SK-N-SH treated with all-trans-retinoic acid at 6 μM for 48 hours (cell line): ENCODE measurements at regions not wholly inside any gene's neighbourhood (a gene's known extent, or its start where the extent isn't known, plus 50 kb on each side); places are given as distances from the start of the nearest gene placed in this dataset.
A peak's percentile ranks its signal among the peaks of the same experiment; 100 is the strongest.

Experiments
- ATAC-seq: fragments of 200-7000 bp; cut with Tn5 transposase; 3 replicates; pipeline ENCODE4 v1.9.1; 2020; ENCODE audit warnings: mild to moderate bottlenecking, moderate library complexity
- ARNTL ChIP-seq: fragments of 450-650 bp; formaldehyde crosslinking; IDR thresholded peaks from 2 replicates; pipeline ENCODE4 v1.5.0; 2020; ENCODE audit warnings: low read depth, mild to moderate bottlenecking, moderate library complexity, borderline replicate concordance
- BACH2 ChIP-seq: fragments of 250-450 bp; sonication (Bioruptor Pico); IDR thresholded peaks from 2 replicates; pipeline ENCODE4 v1.9.0; 2021; ENCODE audit warnings: mild to moderate bottlenecking, borderline replicate concordance
- CSDC2 ChIP-seq: fragments of 250-450 bp; sonication (Bioruptor Pico); IDR thresholded peaks from 2 replicates; pipeline ENCODE4 v1.5.0; 2020; ENCODE audit warnings: mild to moderate bottlenecking, moderate library complexity
- ESRRG ChIP-seq: fragments of 250-450 bp; sonication (Bioruptor Pico); IDR thresholded peaks from 2 replicates; pipeline ENCODE4 v1.6.1; 2021; ENCODE audit warnings: mild to moderate bottlenecking
- GLIS3 ChIP-seq: fragments of 250-450 bp; sonication (Bioruptor Pico); IDR thresholded peaks from 2 replicates; pipeline ENCODE4 v1.5.0; 2020; ENCODE audit warnings: mild to moderate bottlenecking, moderate library complexity
- ISL1 ChIP-seq: fragments of 250-450 bp; sonication (Bioruptor Pico); IDR thresholded peaks from 2 replicates; pipeline ENCODE4 v2.1.2; 2022; ENCODE audit warnings: mild to moderate bottlenecking, moderate library complexity
- OSR1 ChIP-seq: fragments of 250-450 bp; sonication (Bioruptor Pico); IDR thresholded peaks from 2 replicates; pipeline ENCODE4 v1.8.0; 2022; ENCODE audit warnings: moderate library complexity, mild to moderate bottlenecking, inconsistent platforms
- PPARA ChIP-seq: fragments of 250-450 bp; sonication (Bioruptor Pico); IDR thresholded peaks from 2 replicates; pipeline ENCODE4 v1.5.0; 2020; ENCODE audit warnings: mild to moderate bottlenecking, borderline replicate concordance
- RARB ChIP-seq: fragments of 250-450 bp; sonication (Bioruptor Pico); IDR thresholded peaks from 2 replicates; pipeline ENCODE4 v1.8.0; 2021; ENCODE audit warnings: mild to moderate bottlenecking, moderate library complexity
- SNAI2 ChIP-seq: fragments of 250-450 bp; sonication (Bioruptor Pico); IDR thresholded peaks from 2 replicates; pipeline ENCODE4 v1.5.0; 2020; ENCODE audit warnings: mild to moderate bottlenecking, moderate library complexity
- TCF4 ChIP-seq: fragments of 250-450 bp; sonication (Bioruptor Pico); IDR thresholded peaks from 2 replicates; pipeline ENCODE4 v1.8.0; 2021; ENCODE audit warnings: mild to moderate bottlenecking, moderate library complexity, borderline replicate concordance
- TOX ChIP-seq: fragments of 250-450 bp; sonication (Bioruptor Pico); IDR thresholded peaks from 2 replicates; pipeline ENCODE4 v1.8.0; 2021; ENCODE audit warnings: mild to moderate bottlenecking, moderate library complexity, borderline replicate concordance
- ZC3H10 ChIP-seq: fragments of 250-450 bp; sonication (Bioruptor Pico); IDR thresholded peaks from 2 replicates; pipeline ENCODE4 v1.5.1; 2021; ENCODE audit warnings: mild to moderate bottlenecking, moderate library complexity
- ZFP3 ChIP-seq: fragments of 250-450 bp; sonication (Bioruptor Pico); IDR thresholded peaks from 2 replicates; pipeline ENCODE4 v1.5.0; 2020; ENCODE audit warnings: mild to moderate bottlenecking, moderate library complexity
- ZFP30 ChIP-seq: fragments of 450-650 bp; formaldehyde crosslinking; IDR thresholded peaks from 2 replicates; pipeline ENCODE4 v1.5.0; 2022; ENCODE audit warnings: mild to moderate bottlenecking, moderate library complexity
- ZNF565 ChIP-seq: fragments of 450-650 bp; formaldehyde crosslinking; conservative IDR thresholded peaks from 2 replicates; pipeline ENCODE4 v1.5.0; 2020; ENCODE audit warnings: low read depth, mild to moderate bottlenecking, moderate library complexity
- ZNF70 ChIP-seq: fragments of 450-650 bp; formaldehyde crosslinking; IDR thresholded peaks from 2 replicates; pipeline ENCODE4 v1.5.0; 2020; ENCODE audit warnings: mild to moderate bottlenecking, moderate library complexity
- ZNF8 ChIP-seq: fragments of 450-650 bp; formaldehyde crosslinking; IDR thresholded peaks from 2 replicates; pipeline ENCODE4 v1.5.0; 2020; ENCODE audit warnings: mild to moderate bottlenecking, moderate library complexity
- TF ChIP-seq, protein P1 (sequence below): fragments of 250-450 bp; sonication (Bioruptor Pico); IDR thresholded peaks from 2 replicates; pipeline ENCODE4 v1.5.1; 2021; ENCODE audit warnings: mild to moderate bottlenecking, moderate library complexity
- TF ChIP-seq, protein P2 (sequence below): fragments of 250-450 bp; sonication (Bioruptor Pico); IDR thresholded peaks from 2 replicates; pipeline ENCODE4 v1.5.1; 2020; ENCODE audit warnings: low read depth, mild to moderate bottlenecking, moderate library complexity
- TF ChIP-seq, protein P3 (sequence below): fragments of 250-450 bp; sonication (Bioruptor Pico); IDR thresholded peaks from 2 replicates; pipeline ENCODE4 v1.8.0; 2021; ENCODE audit warnings: low read depth, mild to moderate bottlenecking, moderate library complexity, borderline replicate concordance
- TF ChIP-seq, protein P4 (sequence below): fragments of 250-450 bp; sonication (Bioruptor Pico); IDR thresholded peaks from 2 replicates; pipeline ENCODE4 v1.5.0; 2020; ENCODE audit warnings: mild to moderate bottlenecking, moderate library complexity
- TF ChIP-seq, protein P5 (sequence below): fragments of 250-450 bp; sonication (Bioruptor Pico); IDR thresholded peaks from 2 replicates; pipeline ENCODE4 v1.8.0; 2020; ENCODE audit warnings: mild to moderate bottlenecking, moderate library complexity, borderline replicate concordance

DNA sequence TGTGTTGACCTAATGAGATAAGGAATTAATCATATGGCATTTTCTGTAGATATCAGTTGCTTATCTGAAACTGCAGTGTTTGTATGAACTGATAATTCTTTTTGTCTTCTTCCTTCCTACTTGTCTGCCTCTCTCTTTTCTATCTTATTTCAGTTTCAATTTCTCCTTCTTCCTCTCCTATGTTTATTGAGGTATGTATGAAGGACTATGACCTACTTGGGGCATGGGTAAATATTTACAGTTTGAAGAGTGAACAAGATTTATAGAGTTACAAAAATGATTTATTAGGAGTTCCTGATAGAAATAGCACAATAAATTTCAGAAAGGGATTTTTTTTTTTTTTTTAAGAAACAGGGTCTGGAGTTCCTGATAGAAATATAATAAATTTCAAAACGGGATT, 88.7 kb upstream of the MUCL1 start:
- no peak for ATAC-seq
- no peak for TF ChIP-seq PPARA (CRISPR knock-in tag)
- no peak for TF ChIP-seq GLIS3 (CRISPR knock-in tag)
- TF ChIP-seq SNAI2 (CRISPR knock-in tag): no peak
- no peak for TF ChIP-seq ZNF8 (CRISPR knock-in tag)
- no peak for TF ChIP-seq ZC3H10
- no peak for TF ChIP-seq ZFP30
- TF ChIP-seq ESRRG (CRISPR knock-in tag): no peak
- no peak for TF ChIP-seq ZNF70 (CRISPR knock-in tag)
- TF ChIP-seq, protein P1, sequence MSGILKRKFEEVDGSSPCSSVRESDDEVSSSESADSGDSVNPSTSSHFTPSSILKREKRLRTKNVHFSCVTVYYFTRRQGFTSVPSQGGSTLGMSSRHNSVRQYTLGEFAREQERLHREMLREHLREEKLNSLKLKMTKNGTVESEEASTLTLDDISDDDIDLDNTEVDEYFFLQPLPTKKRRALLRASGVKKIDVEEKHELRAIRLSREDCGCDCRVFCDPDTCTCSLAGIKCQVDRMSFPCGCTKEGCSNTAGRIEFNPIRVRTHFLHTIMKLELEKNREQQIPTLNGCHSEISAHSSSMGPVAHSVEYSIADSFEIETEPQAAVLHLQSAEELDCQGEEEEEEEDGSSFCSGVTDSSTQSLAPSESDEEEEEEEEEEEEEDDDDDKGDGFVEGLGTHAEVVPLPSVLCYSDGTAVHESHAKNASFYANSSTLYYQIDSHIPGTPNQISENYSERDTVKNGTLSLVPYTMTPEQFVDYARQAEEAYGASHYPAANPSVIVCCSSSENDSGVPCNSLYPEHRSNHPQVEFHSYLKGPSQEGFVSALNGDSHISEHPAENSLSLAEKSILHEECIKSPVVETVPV (CRISPR knock-in tag): no peak
- TF ChIP-seq ISL1 (CRISPR knock-in tag): no peak
- no peak for TF ChIP-seq TOX (CRISPR knock-in tag)
- no peak for TF ChIP-seq RARB

DNA sequence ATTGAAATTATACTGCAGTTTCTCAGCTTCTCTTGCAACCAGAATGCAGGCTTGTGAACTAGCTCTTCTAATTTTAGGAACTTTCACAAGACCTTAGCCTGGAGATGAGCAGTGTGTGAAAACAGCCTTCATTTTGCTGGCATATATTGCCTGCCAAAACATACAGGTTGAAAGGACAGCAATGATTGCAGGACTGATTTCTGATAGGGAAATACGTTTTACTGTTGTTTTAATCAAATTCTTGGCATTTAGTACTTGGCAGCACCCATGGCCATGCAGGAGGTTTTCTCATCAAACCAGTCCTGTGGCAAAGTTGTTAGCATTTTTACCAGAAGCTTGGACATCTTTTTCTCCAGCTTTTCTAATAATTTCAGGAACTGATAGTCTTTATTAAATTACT, 91.9 kb upstream of the MUCL1 start:
- TF ChIP-seq ISL1 (CRISPR knock-in tag) (no peak), ZNF565 (CRISPR knock-in tag) (no peak), GLIS3 (CRISPR knock-in tag) (no peak), TOX (CRISPR knock-in tag) (no peak), ARNTL (CRISPR knock-in tag) (no peak), ZFP30 (no peak), ZNF70 (CRISPR knock-in tag) (no peak), OSR1 (CRISPR knock-in tag) (no peak), TCF4 (no peak)
- TF ChIP-seq, protein P2, sequence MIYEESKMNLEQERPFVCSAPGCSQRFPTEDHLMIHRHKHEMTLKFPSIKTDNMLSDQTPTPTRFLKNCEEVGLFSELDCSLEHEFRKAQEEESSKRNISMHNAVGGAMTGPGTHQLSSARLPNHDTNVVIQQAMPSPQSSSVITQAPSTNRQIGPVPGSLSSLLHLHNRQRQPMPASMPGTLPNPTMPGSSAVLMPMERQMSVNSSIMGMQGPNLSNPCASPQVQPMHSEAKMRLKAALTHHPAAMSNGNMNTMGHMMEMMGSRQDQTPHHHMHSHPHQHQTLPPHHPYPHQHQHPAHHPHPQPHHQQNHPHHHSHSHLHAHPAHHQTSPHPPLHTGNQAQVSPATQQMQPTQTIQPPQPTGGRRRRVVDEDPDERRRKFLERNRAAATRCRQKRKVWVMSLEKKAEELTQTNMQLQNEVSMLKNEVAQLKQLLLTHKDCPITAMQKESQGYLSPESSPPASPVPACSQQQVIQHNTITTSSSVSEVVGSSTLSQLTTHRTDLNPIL (CRISPR knock-in tag): no peak
- no peak for ATAC-seq

DNA sequence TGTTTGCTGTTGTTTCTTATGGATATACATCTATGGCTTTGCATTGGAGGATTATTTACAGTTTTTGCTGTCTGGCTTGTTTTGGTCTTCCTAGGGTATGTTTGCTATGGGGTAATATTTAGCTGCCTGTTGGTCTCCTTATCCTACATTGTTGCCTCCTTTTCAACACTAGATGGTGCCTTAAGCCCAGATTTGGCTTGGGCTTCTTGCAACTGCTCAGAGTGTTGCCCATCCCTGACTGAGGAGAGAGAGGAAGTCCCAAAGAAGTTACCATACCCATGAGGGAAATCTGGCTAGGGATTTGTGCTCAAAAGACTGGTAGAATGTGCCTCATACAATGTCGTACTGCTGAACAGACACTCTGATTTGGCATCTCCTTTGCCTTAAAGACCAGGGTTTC, 94.6 kb upstream of the MUCL1 start:
- no peak for TF ChIP-seq RARB
- peak; percentile 62; the same call in 1 of the 3 replicates for ATAC-seq

DNA sequence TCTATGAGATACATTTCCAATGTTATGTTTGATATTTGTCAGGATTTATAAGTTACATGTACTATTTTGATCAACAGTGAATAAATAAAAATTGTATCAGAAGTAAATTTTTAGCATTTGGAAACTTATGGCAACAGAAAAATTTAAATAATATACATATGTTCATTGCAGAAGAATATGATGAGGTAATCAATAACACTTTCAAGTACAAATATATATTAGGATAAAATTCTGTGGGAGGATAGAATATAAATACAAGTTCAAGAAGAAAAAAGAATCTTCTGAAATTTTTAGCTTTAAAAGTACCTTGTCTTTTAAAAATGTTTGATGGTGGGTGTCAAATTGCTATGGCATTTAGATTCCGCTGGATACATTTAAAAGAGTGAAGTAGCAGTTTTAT, 102.8 kb upstream of the MUCL1 start:
- TF ChIP-seq BACH2 (no peak), ZC3H10 (no peak), ESRRG (CRISPR knock-in tag) (no peak), ZFP30 (no peak), ARNTL (CRISPR knock-in tag) (no peak), ZNF8 (CRISPR knock-in tag) (no peak), PPARA (CRISPR knock-in tag) (no peak), ZNF565 (CRISPR knock-in tag) (no peak), TCF4 (no peak), CSDC2 (CRISPR knock-in tag) (no peak), RARB (no peak), ZFP3 (no peak), OSR1 (CRISPR knock-in tag) (no peak)
- TF ChIP-seq, protein P2 (CRISPR knock-in tag): no peak
- TF ChIP-seq, protein P3, sequence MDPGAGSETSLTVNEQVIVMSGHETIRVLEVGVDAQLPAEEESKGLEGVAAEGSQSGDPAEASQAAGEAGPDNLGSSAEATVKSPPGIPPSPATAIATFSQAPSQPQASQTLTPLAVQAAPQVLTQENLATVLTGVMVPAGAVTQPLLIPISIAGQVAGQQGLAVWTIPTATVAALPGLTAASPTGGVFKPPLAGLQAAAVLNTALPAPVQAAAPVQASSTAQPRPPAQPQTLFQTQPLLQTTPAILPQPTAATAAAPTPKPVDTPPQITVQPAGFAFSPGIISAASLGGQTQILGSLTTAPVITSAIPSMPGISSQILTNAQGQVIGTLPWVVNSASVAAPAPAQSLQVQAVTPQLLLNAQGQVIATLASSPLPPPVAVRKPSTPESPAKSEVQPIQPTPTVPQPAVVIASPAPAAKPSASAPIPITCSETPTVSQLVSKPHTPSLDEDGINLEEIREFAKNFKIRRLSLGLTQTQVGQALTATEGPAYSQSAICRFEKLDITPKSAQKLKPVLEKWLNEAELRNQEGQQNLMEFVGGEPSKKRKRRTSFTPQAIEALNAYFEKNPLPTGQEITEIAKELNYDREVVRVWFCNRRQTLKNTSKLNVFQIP (CRISPR knock-in tag): no peak
- TF ChIP-seq, protein P4, sequence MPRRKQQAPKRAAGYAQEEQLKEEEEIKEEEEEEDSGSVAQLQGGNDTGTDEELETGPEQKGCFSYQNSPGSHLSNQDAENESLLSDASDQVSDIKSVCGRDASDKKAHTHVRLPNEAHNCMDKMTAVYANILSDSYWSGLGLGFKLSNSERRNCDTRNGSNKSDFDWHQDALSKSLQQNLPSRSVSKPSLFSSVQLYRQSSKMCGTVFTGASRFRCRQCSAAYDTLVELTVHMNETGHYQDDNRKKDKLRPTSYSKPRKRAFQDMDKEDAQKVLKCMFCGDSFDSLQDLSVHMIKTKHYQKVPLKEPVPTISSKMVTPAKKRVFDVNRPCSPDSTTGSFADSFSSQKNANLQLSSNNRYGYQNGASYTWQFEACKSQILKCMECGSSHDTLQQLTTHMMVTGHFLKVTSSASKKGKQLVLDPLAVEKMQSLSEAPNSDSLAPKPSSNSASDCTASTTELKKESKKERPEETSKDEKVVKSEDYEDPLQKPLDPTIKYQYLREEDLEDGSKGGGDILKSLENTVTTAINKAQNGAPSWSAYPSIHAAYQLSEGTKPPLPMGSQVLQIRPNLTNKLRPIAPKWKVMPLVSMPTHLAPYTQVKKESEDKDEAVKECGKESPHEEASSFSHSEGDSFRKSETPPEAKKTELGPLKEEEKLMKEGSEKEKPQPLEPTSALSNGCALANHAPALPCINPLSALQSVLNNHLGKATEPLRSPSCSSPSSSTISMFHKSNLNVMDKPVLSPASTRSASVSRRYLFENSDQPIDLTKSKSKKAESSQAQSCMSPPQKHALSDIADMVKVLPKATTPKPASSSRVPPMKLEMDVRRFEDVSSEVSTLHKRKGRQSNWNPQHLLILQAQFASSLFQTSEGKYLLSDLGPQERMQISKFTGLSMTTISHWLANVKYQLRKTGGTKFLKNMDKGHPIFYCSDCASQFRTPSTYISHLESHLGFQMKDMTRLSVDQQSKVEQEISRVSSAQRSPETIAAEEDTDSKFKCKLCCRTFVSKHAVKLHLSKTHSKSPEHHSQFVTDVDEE: no peak
- TF ChIP-seq, protein P5, sequence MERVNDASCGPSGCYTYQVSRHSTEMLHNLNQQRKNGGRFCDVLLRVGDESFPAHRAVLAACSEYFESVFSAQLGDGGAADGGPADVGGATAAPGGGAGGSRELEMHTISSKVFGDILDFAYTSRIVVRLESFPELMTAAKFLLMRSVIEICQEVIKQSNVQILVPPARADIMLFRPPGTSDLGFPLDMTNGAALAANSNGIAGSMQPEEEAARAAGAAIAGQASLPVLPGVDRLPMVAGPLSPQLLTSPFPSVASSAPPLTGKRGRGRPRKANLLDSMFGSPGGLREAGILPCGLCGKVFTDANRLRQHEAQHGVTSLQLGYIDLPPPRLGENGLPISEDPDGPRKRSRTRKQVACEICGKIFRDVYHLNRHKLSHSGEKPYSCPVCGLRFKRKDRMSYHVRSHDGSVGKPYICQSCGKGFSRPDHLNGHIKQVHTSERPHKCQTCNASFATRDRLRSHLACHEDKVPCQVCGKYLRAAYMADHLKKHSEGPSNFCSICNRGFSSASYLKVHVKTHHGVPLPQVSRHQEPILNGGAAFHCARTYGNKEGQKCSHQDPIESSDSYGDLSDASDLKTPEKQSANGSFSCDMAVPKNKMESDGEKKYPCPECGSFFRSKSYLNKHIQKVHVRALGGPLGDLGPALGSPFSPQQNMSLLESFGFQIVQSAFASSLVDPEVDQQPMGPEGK: no peak
- TF ChIP-seq, protein P1 (CRISPR knock-in tag): no peak
- no peak for ATAC-seq
